ENCODE measurements at regions not wholly inside any gene's neighbourhood (a gene's known extent, or its start where the extent isn't known, plus 50 kb on each side); places are given as distances from the start of the nearest gene placed in this dataset.

DNA sequence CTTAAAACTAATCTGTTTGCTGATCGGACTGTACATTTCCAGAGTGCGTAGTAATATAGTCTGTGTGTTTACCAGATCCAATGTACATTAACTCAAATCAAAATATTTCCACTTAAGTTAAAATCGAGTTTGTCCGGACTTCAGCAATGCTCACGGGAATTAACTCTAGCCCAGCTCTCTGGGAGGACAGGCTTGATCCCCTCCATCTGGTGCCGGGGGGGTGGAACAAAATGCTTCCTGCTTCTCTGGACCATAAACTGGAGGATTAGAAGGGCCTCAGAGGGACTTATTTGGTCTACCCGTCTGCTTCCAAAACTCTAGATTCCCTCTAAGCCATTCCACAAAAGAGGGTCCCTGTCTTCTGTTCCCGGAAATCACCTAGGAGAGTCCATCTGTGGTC is 511.2 kb downstream of the BUD13 start:
- TF ChIP-seq POLR2A (IDR thresholded peaks at IDR 0.05; ENCODE audit: low read length) (no peak), GATA1 (IDR thresholded peaks at IDR 0.05; ENCODE audit: low read depth, low read length) (no peak)

Data from erythroblast (primary cell).